Prostate gland (tissue), 2 donors: ENCODE measurements at regions not wholly inside any gene's neighbourhood (a gene's known extent, or its start where the extent isn't known, plus 50 kb on each side); places are given as distances from the start of the nearest gene placed in this dataset.

Experiments
- POLR2A ChIP-seq: fragments of 450-650 bp; IDR thresholded peaks from one replicate; pipeline ENCODE4 v1.6.1; 2016; ENCODE audit warnings: antibody characterized with exemption, mild to moderate bottlenecking
- POLR2AphosphoS5 ChIP-seq: sonication (generic); formaldehyde crosslinking; IDR thresholded peaks from one replicate; pipeline ENCODE4 v1.6.1; 2017; ENCODE audit warnings: antibody characterized with exemption
- TF ChIP-seq, protein P1 (sequence below), 4 experiments: fragments of 200-600 bp in 2 of 4; fragments of 450-650 bp in 2 of 4; sonication (generic) in 2 of 4; IDR thresholded peaks; 1 replicate in 3 of 4; 2 replicates in 1 of 4; pipeline ENCODE4 v1.5.1; 2016 to 2019; ENCODE audit warnings: antibody characterized with exemption in 4 of 4, mild to moderate bottlenecking in 2 of 4, moderate library complexity in 2 of 4

DNA sequence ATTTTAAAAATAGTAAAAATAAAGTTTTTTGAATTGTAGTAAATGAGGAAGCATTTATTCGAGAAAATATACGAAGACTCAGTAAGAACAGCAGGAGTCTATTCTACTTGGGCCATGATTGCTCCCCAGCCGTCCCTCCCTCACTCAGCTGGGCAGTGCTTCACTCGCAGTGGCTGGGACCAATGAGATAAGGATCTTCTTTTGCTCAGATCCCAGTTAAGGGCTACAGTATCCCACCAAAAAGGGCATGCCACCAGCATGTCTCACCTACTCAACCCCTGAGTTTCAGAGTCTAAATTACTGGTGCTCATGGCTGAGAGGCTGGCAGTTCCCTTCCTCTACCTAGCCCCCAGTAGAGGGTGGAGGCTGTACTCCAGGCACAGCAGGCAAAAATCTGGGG, 455.7 kb upstream of the PFKP start:
- TF ChIP-seq, protein P1, sequence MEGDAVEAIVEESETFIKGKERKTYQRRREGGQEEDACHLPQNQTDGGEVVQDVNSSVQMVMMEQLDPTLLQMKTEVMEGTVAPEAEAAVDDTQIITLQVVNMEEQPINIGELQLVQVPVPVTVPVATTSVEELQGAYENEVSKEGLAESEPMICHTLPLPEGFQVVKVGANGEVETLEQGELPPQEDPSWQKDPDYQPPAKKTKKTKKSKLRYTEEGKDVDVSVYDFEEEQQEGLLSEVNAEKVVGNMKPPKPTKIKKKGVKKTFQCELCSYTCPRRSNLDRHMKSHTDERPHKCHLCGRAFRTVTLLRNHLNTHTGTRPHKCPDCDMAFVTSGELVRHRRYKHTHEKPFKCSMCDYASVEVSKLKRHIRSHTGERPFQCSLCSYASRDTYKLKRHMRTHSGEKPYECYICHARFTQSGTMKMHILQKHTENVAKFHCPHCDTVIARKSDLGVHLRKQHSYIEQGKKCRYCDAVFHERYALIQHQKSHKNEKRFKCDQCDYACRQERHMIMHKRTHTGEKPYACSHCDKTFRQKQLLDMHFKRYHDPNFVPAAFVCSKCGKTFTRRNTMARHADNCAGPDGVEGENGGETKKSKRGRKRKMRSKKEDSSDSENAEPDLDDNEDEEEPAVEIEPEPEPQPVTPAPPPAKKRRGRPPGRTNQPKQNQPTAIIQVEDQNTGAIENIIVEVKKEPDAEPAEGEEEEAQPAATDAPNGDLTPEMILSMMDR (IDR thresholded peaks at IDR 0.05), result no peak
- no peak for TF ChIP-seq POLR2A
- no peak for TF ChIP-seq POLR2AphosphoS5
